ENCODE measurements at regions not wholly inside any gene's neighbourhood (a gene's known extent, or its start where the extent isn't known, plus 50 kb on each side); places are given as distances from the start of the nearest gene placed in this dataset.

DNA sequence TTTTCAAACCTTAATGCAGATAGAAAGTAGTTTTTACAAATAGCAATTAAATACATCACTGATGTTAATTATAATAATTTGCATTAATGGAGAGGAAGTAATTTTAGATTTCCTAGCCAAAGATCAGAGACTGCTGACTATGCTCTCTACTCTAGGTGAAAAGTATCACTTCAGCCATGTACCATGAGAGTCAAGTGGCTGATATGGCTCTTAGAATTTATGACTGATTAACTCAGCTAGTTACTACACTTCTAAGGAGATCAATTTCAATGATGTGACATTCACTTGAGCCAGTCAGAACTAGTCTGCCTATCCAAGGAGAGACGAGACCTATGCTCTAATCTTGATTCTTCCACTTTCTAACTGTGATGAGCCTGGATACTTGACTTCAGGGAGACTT is 405.7 kb upstream of the RORA start:
- no peaks in the 10 kb centered on the region for H3K79me1 ChIP-seq (ENCODE audit: low read length)

DNA sequence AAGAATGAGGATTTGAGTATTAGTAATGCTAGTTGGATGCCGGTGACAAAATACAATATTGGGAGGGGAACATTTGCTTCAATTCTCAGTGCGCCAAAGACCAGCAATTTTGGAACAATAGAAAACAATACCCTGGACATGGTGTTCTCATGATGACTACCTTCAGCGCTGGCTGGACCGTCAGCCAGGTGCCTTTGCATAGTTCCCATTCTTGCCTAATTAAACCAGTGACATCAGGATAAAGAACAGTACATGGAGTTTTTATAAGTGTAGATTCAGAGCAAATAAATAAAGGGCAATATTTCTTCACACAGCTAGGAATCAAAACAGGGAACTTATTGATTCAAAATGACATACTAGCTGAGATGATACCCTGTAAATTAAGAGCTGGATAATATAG is 404.8 kb upstream of the RORA start:
- Histone ChIP-seq H3K4ac (ENCODE audit: low read depth, low read length) (no peak overlapping the region), H3K4me2 (ENCODE audit: low read length) (no peak overlapping the region), H3K27ac (ENCODE audit: low read depth, low read length) (no peak overlapping the region), H3K14ac (ENCODE audit: low read length) (no peak overlapping the region), H3K4me1 (ENCODE audit: control insufficient read depth in 1 of 2, insufficient read depth in 2 of 2, low read length in 2 of 2) (no peaks in the 10 kb centered on the region), H3K9me3 (ENCODE audit: insufficient read depth, low read depth, low read length) (no peaks in the 10 kb centered on the region), H4K12ac (ENCODE audit: low read depth, low read length) (no peak overlapping the region), H3K79me2 (ENCODE audit: control insufficient read depth, insufficient read depth, low read length, poor library complexity) (no peaks in the 10 kb centered on the region), H4K91ac (ENCODE audit: low read depth, low read length) (no peak overlapping the region), H3K9ac (ENCODE audit: low read length) (no peak overlapping the region), H3K79me1 (ENCODE audit: low read length) (no peaks in the 10 kb centered on the region), H3K18ac (ENCODE audit: low read length) (no peak overlapping the region), H4K8ac (ENCODE audit: low read depth, low read length) (no peak overlapping the region), H3K27me3 (ENCODE audit: insufficient read depth, low read length) (no peaks in the 10 kb centered on the region), H2AFZ (ENCODE audit: insufficient read depth, low read length, poor library complexity) (no peak overlapping the region), H3K23ac (ENCODE audit: low read length) (no peak overlapping the region), H2BK12ac (ENCODE audit: low read length) (no peak overlapping the region), H2AK5ac (ENCODE audit: low read length) (no peak overlapping the region), H3K4me3 (ENCODE audit: low read depth, low read length) (no peak overlapping the region), H2BK120ac (ENCODE audit: insufficient read depth, low read length, poor library complexity) (no peak overlapping the region), H3K36me3 (ENCODE audit: control insufficient read depth in 1 of 2, insufficient read depth in 2 of 2, low read length in 2 of 2) (no peaks in the 10 kb centered on the region), H2BK5ac (ENCODE audit: low read depth, low read length, poor library complexity) (no peak overlapping the region)
- WGBS (ENCODE audit: extremely low coverage, insufficient coverage, insufficient read length) = no CpG with 5 or more reads among the region's 4 CpGs
- DNase-seq = no peak

More for the DNA sequence above, 405.7 kb upstream of the RORA start:
- Histone ChIP-seq H2BK5ac (ENCODE audit: low read depth, low read length, poor library complexity) (no peak overlapping the region), H4K91ac (ENCODE audit: low read depth, low read length) (no peak overlapping the region), H3K14ac (ENCODE audit: low read length) (no peak overlapping the region), H2BK12ac (ENCODE audit: low read length) (no peak overlapping the region), H3K18ac (ENCODE audit: low read length) (no peak overlapping the region), H3K4me3 (ENCODE audit: low read depth, low read length) (no peak overlapping the region), H4K8ac (ENCODE audit: low read depth, low read length) (no peak overlapping the region), H3K79me2 (ENCODE audit: control insufficient read depth, insufficient read depth, low read length, poor library complexity) (no peaks in the 10 kb centered on the region), H3K23ac (ENCODE audit: low read length) (no peak overlapping the region), H2AK5ac (ENCODE audit: low read length) (no peak overlapping the region), H2AFZ (ENCODE audit: insufficient read depth, low read length, poor library complexity) (no peak overlapping the region), H3K36me3 (ENCODE audit: control insufficient read depth in 1 of 2, insufficient read depth in 2 of 2, low read length in 2 of 2) (no peaks in the 10 kb centered on the region), H3K4me1 (ENCODE audit: control insufficient read depth in 1 of 2, insufficient read depth in 2 of 2, low read length in 2 of 2) (no peaks in the 10 kb centered on the region), H2BK120ac (ENCODE audit: insufficient read depth, low read length, poor library complexity) (no peak overlapping the region), H3K4me2 (ENCODE audit: low read length) (no peak overlapping the region), H3K4ac (ENCODE audit: low read depth, low read length) (no peak overlapping the region), H3K27ac (ENCODE audit: low read depth, low read length) (no peak overlapping the region), H3K9me3 (ENCODE audit: insufficient read depth, low read depth, low read length) (no peaks in the 10 kb centered on the region), H3K27me3 (ENCODE audit: insufficient read depth, low read length) (no peaks in the 10 kb centered on the region), H3K9ac (ENCODE audit: low read length) (no peak overlapping the region), H4K12ac (ENCODE audit: low read depth, low read length) (no peak overlapping the region)
- no peak for DNase-seq
- WGBS (ENCODE audit: extremely low coverage, insufficient coverage, insufficient read length) = no CpG with 5 or more reads among the region's 1 CpG

- Histone ChIP-seq H4K12ac (ENCODE audit: low read depth, low read length) (no peak overlapping the region), H3K4ac (ENCODE audit: low read depth, low read length) (no peak overlapping the region), H3K4me3 (ENCODE audit: low read depth, low read length) (no peak overlapping the region), H2BK120ac (ENCODE audit: insufficient read depth, low read length, poor library complexity) (no peak overlapping the region), H3K18ac (ENCODE audit: low read length) (no peak overlapping the region), H3K9me3 (ENCODE audit: insufficient read depth, low read depth, low read length) (no peaks in the 10 kb centered on the region), H2BK5ac (ENCODE audit: low read depth, low read length, poor library complexity) (no peak overlapping the region), H4K8ac (ENCODE audit: low read depth, low read length) (no peak overlapping the region), H3K9ac (ENCODE audit: low read length) (no peak overlapping the region), H2AFZ (ENCODE audit: insufficient read depth, low read length, poor library complexity) (no peak overlapping the region), H3K27me3 (ENCODE audit: insufficient read depth, low read length) (no peaks in the 10 kb centered on the region), H3K4me1 (ENCODE audit: control insufficient read depth in 1 of 2, insufficient read depth in 2 of 2, low read length in 2 of 2) (no peaks in the 10 kb centered on the region), H3K79me1 (ENCODE audit: low read length) (no peaks in the 10 kb centered on the region), H3K79me2 (ENCODE audit: control insufficient read depth, insufficient read depth, low read length, poor library complexity) (no peaks in the 10 kb centered on the region), H2BK12ac (ENCODE audit: low read length) (no peak overlapping the region), H2AK5ac (ENCODE audit: low read length) (no peak overlapping the region), H3K23ac (ENCODE audit: low read length) (no peak overlapping the region), H3K14ac (ENCODE audit: low read length) (no peak overlapping the region), H4K91ac (ENCODE audit: low read depth, low read length) (no peak overlapping the region), H3K4me2 (ENCODE audit: low read length) (no peak overlapping the region), H3K27ac (ENCODE audit: low read depth, low read length) (no peak overlapping the region), H3K36me3 (ENCODE audit: control insufficient read depth in 1 of 2, insufficient read depth in 2 of 2, low read length in 2 of 2) (no peaks in the 10 kb centered on the region)
- DNase-seq = no peak
- WGBS (ENCODE audit: extremely low coverage, insufficient coverage, insufficient read length) = no CpG with 5 or more reads among the region's 3 CpGs
These were observed 400.2 kb upstream of the RORA start for GRCh38 chr15:61629269-61629668.

DNA sequence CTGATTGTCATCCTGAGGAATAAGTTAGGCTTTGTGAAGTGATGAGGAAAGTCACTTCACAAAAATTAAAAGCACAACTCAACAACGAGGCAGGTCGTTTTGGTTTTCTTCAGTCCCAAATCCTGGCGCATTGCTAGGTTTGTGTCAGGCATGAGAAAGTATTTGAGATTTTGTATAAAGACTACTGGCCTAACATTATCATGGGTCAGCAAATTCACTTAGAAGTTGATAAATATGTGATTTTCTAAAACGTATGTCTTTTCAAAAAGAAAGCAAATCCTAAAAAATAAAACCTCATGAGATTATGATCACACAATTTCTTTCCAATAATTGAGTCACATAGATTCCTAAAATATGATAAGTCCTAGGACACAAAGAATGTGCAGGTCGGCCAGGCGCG is 395.8 kb upstream of the RORA start:
- Histone ChIP-seq H3K4me1 (ENCODE audit: control insufficient read depth in 1 of 2, insufficient read depth in 2 of 2, low read length in 2 of 2) (no peaks in the 10 kb centered on the region), H3K18ac (ENCODE audit: low read length) (no peak overlapping the region), H2BK120ac (ENCODE audit: insufficient read depth, low read length, poor library complexity) (no peak overlapping the region), H3K23ac (ENCODE audit: low read length) (no peak overlapping the region), H3K4ac (ENCODE audit: low read depth, low read length) (no peak overlapping the region), H3K4me2 (ENCODE audit: low read length) (no peak overlapping the region), H2BK12ac (ENCODE audit: low read length) (no peak overlapping the region), H4K12ac (ENCODE audit: low read depth, low read length) (no peak overlapping the region), H2BK5ac (ENCODE audit: low read depth, low read length, poor library complexity) (no peak overlapping the region), H3K27ac (ENCODE audit: low read depth, low read length) (no peak overlapping the region), H2AFZ (ENCODE audit: insufficient read depth, low read length, poor library complexity) (no peak overlapping the region), H4K91ac (ENCODE audit: low read depth, low read length) (no peak overlapping the region), H3K9me3 (ENCODE audit: insufficient read depth, low read depth, low read length) (no peaks in the 10 kb centered on the region), H3K14ac (ENCODE audit: low read length) (no peak overlapping the region), H3K36me3 (ENCODE audit: control insufficient read depth in 1 of 2, insufficient read depth in 2 of 2, low read length in 2 of 2) (no peaks in the 10 kb centered on the region), H3K79me2 (ENCODE audit: control insufficient read depth, insufficient read depth, low read length, poor library complexity) (no peaks in the 10 kb centered on the region), H2AK5ac (ENCODE audit: low read length) (no peak overlapping the region), H4K8ac (ENCODE audit: low read depth, low read length) (no peak overlapping the region), H3K9ac (ENCODE audit: low read length) (no peak overlapping the region), H3K27me3 (ENCODE audit: insufficient read depth, low read length) (no peaks in the 10 kb centered on the region), H3K4me3 (ENCODE audit: low read depth, low read length) (no peak overlapping the region), H3K79me1 (ENCODE audit: low read length) (no peaks in the 10 kb centered on the region)
- DNase-seq = no peak
- no CpG with 5 or more reads among the region's 7 CpGs for WGBS (ENCODE audit: extremely low coverage, insufficient coverage, insufficient read length)

All from trophoblast cell (in vitro differentiated cells and primary cell).